ENCODE measurements at regions not wholly inside any gene's neighbourhood (a gene's known extent, or its start where the extent isn't known, plus 50 kb on each side); places are given as distances from the start of the nearest gene placed in this dataset.

DNA sequence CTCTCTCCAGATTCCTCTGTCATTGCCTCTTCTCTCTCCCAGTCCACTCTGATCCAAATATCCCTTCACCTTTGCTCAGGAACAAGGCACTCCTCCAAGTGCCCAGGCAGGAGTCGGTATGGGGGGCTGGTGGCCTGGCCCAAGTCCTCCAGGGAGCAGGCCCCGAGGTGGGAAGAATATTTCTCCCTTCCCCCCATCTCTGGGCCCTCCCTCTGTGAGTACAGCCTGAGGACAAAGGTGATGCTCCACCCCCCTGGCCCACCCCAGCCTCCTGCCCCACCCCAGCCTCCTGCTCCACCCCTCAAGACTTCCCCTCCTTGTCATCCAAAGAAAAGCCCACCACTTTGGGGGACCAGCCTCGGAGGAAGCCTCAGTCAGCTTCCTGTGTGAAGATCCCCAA, 96.9 kb downstream of the NCR2 start:
- TF ChIP-seq POLR2AphosphoS5 (IDR thresholded peaks at IDR 0.05): no peak
- TF ChIP-seq, protein P1, sequence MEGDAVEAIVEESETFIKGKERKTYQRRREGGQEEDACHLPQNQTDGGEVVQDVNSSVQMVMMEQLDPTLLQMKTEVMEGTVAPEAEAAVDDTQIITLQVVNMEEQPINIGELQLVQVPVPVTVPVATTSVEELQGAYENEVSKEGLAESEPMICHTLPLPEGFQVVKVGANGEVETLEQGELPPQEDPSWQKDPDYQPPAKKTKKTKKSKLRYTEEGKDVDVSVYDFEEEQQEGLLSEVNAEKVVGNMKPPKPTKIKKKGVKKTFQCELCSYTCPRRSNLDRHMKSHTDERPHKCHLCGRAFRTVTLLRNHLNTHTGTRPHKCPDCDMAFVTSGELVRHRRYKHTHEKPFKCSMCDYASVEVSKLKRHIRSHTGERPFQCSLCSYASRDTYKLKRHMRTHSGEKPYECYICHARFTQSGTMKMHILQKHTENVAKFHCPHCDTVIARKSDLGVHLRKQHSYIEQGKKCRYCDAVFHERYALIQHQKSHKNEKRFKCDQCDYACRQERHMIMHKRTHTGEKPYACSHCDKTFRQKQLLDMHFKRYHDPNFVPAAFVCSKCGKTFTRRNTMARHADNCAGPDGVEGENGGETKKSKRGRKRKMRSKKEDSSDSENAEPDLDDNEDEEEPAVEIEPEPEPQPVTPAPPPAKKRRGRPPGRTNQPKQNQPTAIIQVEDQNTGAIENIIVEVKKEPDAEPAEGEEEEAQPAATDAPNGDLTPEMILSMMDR (IDR thresholded peaks at IDR 0.05): no peak
